DMS 273 (cell line): ENCODE measurements at regions not wholly inside any gene's neighbourhood (a gene's known extent, or its start where the extent isn't known, plus 50 kb on each side); places are given as distances from the start of the nearest gene placed in this dataset.

Source experiments
- DNase-seq: peaks from one replicate; lab custom pipeline; 2025; ENCODE audit not compliant: unreplicated experiment; lab: John Stamatoyannopoulos, UW

DNA sequence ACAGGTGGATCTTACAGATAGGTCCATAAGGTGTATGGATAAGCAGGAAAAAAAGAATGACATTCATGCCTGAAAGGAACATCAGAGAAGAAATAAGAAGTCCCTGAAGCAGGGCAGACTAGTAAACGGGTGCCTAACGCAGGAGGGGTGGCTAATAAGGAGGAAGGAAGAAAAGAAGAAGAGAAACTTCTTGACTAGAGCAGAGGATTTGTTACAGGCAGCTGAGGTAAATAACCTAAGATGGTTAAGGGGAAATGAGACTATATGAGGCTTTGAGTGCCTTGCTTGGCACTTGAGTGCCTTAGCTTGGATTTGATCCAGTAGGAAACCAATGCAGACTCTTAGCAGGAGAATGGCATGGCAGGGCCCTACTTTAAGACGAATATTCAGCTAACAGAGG, 313.5 kb upstream of the PDE4D start:
- DNase-seq = no peak

GRCh38 chr5:60206234-60206633, 312.7 kb upstream of the PDE4D start:
- no peak for DNase-seq

- DNase-seq = no peak
Measured at GRCh38 chr5:60205071-60205470, 311.5 kb upstream of the PDE4D start.

DNA sequence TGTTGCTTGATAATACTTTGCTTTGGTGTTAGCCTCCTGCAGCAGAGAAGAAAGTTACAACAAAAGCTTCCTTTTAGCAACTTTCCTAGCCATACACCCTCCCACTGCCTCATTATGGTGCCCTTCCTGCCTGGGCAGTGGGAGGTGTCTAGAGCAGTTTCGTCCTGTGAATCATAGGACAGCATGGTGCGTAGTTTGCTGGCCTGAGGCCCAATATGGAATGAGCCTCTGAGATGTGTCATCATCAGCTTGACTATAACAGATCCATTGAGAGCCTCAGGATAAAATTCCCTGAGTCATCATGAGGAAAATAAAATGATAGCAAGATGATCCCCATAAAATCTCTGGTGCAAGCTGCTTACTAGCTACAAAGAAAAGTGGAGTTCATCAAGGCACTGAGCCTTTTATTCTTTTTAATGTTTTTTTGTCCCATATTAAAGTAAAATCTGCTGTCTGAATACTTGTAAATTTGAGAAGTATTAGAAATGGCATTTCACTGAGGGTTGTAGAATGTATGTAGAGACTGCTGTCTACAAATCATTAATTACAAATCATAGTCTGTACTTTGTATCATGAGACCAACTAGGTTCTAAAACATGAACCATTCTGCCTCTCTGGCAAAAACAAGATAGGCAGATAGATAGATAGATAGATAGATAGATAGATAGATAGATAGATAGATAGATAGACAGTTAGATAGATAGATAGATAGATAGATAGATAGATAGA, 303.0 kb upstream of the PDE4D start:
- peak; percentile 59 for DNase-seq

DNA sequence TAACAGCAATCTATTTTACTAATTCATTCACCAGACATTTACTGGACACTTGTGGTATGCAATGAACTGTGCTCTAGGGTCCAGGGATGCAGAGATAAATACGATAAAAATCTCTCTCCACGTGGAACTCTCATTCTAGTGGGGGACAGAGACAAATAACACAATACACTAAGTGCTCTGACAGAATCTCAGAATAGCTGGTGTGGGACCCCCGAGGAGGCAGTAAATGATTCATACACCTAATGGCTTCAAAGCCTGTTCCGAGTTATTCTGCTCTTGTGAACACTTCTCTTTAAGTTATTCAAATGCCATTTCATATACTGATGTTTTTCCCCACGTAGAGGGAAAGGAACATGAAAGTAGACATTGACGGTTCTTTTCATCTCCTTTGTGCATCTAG, 302.0 kb upstream of the PDE4D start:
- DNase-seq = no peak

GRCh38 chr5:60195083-60195482, 301.6 kb upstream of the PDE4D start:
- no peak for DNase-seq

DNA sequence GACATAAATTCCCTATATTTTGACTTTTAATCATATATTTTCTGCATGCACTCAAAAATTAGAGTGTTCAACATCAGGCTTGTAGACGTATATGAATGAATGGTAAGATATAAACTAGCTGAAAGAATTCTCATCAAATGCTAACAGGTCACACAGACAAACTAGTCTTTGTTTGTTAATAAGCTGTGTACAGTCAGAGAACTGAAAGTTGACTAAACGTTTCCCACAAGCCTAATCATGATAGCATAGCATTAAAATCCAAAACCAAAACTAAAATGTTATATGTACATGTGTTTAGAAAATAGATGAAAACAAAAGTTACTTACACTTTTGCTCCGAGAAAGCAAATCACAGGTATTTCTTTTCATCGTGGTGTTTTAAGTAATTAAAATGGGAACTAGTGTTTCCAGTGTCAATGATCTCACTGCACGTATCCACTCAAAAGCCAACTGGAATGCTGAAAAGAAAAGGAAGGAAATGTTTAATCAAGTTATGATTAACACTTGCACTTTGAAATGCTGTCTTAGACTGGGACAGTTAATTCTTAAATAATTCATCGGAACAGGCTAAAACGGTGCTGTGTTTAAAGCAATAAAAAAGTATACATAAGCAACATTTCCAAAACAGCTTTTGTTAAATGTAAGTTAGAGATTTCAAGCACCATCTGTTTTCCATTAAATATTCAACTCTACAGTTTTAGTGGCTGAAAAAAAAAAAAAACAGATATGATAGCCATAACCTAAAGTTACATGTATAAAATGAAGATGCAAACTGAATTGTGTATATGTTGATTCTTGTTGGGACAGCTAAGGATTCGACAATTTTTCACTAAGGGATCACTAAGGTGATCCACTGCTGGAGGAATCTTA, 291.9 kb upstream of the PDE4D start:
- DNase-seq = no peak

- no peak for DNase-seq
Measured at GRCh38 chr5:60184606-60185005, 291.1 kb upstream of the PDE4D start.

DNA sequence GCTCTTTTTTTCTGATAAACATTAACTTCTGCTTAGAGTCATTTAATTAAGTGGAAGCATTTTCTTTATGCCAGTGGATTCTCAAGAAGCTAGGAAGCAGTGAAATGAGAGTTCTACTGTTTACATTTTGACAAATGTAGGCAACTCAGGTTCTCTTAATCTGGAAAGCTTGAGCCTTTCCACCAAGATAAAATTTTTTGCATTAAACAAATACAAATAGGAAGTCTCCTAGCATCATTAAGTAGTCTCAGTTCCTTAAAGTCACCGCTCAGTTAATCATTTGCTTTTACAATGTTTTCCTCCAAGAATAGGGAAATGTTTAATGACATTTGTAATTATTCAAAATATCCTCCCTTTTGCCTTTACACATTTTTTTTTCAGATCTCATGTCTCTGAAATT, 290.4 kb upstream of the PDE4D start:
- no peak for DNase-seq

DNA sequence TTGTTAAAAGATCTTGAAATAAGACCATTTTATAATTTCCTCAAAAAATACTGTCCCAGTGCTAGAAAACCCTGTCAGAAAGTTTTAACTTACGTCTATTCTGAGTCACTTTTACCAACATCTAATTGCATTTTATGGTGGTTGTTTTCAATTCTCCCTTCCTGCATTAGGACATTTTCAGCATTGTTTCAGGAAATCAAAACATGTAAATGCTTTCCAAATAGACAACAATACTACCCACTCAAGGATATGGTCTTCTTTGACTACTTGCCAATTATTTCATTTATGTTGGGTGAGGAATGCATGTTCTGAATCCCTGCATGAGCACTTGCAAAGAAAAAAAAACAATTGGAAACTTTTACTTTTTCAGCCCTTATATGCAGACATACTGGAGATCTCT, 284.6 kb upstream of the PDE4D start:
- no peak for DNase-seq

GRCh38 chr5:60177596-60177995, 284.1 kb upstream of the PDE4D start:
- DNase-seq = peak; percentile 16

- no peak for DNase-seq
Measured at GRCh38 chr5:60173667-60174066, 280.1 kb upstream of the PDE4D start.

- no peak for DNase-seq
Measured at GRCh38 chr5:60163762-60164161, 270.2 kb upstream of the PDE4D start.

DNA sequence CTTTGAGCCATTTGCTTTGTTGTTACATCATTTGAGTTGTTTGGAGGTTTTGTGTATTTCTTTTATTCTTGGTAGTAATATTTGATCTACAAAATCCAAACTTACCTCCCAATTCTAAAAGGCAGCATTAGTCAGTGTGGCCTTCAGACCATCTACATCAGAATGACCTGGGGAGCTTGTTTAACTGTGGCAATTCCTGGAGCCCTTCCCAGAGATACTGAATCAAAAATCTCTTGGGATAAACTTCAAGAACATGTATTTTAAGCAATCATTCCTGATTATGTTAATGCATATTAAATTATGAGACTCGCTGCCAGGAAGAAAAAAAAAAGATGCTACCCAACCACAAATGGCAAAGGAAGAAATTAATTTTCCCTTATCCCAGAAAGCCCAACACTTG, 268.9 kb upstream of the PDE4D start:
- DNase-seq = no peak

DNA sequence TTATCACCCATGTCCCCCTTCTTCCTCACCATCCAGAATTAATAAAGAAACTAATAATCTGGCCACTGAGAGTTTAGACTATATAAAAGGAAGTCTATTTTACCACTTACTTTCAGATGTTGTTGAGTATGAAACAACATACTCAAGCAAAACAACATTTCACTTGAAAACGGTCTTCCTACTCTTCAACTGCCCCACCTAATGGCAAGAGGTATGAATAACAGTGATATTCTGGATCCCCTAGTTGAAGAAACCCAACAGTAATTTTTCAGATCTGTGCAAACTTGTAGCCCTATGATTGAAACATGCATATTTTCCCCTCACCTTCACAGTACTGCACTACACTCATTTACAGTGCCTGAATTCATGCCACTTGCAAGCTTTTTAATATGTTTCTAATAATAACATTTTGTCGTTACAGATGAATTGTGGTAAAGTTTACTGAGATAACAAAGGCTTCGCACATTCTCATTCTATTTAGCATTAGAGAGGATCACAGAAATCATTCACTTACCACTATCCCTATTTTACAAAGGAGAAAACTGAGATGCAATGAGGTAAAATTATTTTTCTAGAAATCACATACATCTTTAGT, 267.9 kb upstream of the PDE4D start:
- DNase-seq = peak; percentile 58

GRCh38 chr5:60149081-60149480, 255.6 kb upstream of the PDE4D start:
- no peak for DNase-seq

- DNase-seq = no peak
Measured at GRCh38 chr5:60148366-60148765, 254.8 kb upstream of the PDE4D start.

DNA sequence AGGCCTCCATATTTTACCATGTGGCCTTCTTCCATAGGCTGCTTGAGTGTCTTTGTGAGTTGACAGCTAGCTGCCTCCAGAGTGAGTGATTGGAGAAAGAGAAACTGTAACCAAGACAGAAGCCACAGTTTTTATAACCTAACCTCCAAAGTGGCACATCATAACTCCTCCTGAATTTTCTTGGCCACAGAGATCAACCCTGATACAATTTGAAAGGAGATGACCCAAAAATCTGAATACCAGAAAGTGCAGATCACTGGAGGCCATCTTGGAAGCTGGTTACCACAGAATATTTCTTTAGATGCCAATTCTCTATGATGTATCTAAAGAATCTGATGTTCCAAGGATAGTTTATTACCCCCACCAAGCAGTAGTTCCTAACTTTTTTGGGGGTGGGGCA, 254.3 kb upstream of the PDE4D start:
- no peak for DNase-seq

DNA sequence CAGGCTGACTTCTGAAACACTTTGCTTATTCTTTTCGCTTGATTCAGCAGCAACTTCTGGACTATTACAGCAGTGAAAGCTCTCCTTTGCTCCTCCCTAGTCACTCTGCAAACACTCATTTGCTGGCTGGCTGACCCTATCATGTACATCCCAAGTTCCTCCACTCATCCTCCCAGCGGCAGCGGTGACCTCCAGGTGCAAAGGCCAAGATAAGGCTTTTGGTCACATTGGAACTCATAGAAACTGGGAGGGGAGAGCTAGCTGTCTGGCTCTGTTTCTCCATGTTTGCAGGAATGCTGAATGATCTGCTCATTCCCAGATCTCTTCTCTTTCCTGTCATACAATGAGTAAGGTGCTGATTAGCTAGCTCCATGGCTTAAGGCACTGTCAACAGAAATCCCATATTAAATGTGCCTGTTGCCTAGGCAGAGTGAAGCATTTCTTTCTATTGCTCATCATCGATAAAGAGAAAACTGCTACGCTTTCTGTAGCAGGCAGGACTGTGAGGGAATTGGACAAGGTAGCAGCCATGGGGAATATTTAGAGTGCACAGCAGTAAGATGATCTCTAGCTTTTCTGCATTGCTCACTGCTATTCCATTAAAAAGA, 250.5 kb upstream of the PDE4D start:
- no peak for DNase-seq

GRCh38 chr5:60141119-60141518, 247.6 kb upstream of the PDE4D start:
- no peak for DNase-seq

DNA sequence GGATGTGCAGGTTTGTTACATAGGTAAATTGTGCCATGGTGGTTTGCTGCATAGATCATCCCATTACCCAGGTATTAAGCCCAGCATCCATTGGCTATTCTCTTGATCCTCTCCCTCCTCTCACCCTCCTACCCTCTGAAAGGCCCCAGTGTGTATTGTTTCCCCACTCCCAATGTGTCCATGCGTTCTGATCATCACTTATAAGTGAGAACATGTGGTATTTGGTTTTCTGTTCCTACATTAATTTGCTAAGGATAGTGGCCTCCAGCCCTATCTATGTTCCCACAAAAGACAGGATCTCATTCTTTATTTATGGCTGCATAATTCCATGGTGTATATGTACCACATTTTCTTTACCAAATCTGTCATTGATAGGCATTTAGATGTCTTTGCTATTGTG, 243.3 kb upstream of the PDE4D start:
- DNase-seq = no peak

GRCh38 chr5:60131504-60131903, 238.0 kb upstream of the PDE4D start:
- no peak for DNase-seq
